NCI-H2227 (cell line): ENCODE measurements at regions not wholly inside any gene's neighbourhood (a gene's known extent, or its start where the extent isn't known, plus 50 kb on each side); places are given as distances from the start of the nearest gene placed in this dataset.
A peak's percentile ranks its signal among the peaks of the same experiment; 100 is the strongest.

Experiments
- DNase-seq: peaks from one replicate; lab custom pipeline; 2025; ENCODE audit not compliant: unreplicated experiment; lab: John Stamatoyannopoulos, UW

DNA sequence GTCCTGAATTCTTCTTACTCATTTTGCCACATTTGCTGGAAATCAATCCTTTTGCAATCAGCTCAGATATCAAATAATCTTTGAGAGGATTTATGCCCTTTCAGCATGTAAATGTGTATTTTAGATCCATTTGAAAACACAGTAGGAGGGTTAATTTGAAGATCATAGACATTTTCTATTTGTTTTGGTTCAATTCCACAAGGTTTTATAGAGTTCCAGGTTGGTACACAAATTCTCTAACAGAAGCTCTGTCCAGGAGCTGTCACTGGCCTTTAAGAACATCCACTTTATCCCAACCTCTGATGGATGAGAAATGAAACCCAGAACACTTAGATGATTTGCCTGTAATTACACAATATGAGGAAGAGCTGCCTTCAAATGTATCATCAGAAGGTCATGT is 157.3 kb upstream of the CHAC2 start:
- no peak for DNase-seq

DNA sequence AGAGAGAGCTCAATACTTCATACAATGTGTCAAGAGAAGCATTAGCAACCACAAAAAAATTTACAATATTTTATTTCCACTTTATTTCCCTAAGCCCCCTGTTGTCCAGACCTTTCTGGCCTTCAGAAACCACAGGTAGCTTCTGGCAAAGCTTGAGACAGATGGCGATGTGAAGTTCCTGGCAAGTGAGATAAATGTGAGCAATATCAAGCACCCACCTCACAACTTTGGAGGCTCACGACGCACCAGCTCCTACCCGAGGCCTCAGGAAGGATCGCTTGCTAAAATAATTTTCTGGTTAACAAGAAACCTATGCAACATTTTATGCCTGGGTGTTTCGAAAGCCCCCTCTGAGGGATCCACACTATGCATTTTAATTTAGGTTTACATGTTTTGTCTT is 158.1 kb upstream of the CHAC2 start:
- no peak for DNase-seq

DNA sequence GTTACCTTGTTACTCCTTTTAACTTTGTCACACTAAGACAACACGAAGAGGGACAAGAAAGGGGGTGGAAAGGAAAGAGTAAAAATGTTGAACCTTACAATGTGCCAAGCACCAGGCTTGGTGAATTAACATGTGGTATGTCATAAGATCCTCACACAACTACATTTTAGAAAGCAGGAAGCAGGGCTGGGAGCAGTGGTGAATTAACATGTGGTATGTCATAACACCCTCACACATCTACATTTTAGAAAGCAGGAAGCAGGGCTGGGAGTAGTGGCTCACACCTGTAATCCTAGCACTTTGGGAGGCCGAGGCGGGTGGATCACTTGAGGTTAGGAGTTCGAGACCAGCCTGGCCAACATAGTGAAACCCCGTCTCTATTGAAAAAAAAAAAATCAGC is 159.3 kb upstream of the CHAC2 start:
- DNase-seq, result no peak

DNA sequence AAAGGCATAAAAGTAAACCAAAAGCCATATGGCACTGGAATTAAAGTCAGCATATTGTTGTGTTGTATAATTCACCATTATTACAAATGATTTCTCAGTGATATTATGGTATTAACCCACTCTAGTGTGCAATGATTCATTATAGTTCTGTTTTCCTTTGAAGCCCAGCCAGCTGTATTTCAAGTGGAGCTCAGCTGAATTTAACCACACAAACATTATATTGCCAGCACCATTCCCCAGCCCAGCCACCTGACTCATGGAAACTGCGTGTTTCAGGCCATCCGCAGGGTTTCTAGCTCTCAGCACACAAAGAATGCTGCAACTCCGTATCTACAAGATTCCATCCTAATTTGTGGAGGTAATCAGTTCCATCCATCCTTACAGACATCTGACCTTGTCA is 166.8 kb upstream of the CHAC2 start:
- DNase-seq, result peak; percentile 60

DNA sequence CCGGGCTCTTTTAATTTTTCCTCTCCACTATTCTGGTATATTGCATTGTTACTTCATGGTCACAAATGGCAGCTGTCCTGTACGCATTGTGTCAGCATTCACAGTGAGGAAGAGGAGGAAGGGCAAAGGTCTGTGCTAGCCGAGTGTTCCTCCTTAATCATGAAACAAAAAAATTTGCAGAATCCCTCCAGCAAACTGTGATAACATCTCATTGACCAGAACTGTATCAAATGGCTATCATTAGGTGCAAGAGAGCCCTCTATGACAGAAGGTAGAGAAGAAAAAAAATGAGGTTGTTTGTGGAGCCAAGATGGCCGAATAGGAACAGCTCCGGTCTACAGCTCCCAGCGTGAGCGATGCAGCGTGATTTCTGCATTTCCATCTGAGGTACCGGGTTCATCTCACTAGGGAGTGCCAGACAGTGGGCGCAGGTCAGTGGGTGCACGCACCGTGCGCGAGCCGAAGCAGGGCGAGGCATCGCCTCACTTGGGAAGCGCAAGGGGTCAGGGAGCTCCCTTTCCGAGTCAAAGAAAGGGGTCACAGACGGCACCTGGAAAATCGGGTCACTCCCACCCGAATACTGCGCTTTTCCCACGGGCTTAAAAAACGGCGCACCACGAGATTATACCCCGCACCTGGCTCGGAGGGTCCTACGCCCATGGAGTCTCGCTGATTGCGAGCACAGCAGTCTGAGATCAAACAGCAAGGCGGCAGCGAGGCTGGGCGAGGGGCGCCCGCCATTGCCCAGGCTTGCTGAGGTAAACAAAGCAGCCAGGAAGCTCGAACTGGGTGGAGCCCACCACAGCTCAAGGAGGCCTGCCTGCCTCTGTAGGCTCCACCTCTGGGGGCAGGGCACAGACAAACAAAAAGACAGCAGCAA is 180.6 kb upstream of the CHAC2 start:
- peak; percentile 40 for DNase-seq

DNA sequence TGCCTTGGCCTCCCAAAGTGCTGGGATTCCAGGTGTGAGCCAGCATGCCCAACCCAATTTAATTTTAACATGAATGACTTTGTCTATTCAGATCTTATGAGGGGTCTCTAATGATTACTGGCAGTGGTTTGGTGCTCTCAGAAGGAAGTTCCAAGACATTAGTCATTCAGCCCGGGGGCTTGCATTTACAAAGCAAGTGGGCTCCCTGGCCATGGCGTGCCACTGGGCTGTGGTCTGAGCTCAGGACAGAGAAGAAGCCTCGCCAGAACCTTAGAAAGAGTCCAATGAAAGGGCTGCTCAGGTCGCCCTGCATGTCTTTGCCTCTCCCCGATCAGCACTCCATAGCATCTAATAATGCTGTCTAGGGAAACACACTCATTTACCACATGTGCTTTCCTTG is 182.6 kb upstream of the CHAC2 start:
- DNase-seq, result no peak

DNA sequence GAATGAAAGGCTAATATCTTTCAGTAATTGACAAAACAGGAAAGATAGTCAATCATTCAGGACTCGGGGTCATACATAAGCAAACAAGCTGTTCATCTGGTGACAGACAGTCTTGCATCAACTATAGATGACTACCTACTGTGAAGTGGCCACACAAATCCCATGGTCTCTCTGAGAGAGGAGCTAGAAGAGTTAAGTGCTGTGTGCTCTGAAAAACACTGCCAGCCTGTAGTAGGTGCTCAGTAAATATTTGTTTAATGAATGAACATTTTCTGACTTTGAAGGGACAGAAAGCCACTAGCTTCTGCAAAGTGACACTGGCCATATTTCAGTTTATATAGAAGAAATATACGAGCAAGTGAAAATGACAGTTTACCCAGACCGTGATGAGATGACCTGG is 184.0 kb upstream of the CHAC2 start:
- DNase-seq, result no peak

DNA sequence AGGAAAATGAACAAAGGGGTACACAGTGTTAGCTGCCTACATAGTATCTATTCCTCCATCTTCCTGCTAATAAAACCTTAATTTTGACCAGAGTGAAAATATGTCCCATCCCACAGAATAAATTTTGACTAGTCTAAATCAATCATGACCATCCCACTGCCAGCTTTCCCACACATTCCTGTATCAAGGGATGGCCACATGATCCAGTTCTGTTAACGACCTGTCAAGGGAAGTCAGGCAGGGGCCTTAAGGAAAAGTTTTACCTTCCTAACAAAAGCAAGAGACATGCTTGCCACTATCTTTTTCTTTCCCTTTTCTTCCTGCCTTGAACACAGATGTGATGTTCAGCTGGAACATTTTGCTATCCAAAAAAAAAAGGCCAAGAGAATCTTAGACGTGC is 185.0 kb upstream of the CHAC2 start:
- no peak for DNase-seq

DNA sequence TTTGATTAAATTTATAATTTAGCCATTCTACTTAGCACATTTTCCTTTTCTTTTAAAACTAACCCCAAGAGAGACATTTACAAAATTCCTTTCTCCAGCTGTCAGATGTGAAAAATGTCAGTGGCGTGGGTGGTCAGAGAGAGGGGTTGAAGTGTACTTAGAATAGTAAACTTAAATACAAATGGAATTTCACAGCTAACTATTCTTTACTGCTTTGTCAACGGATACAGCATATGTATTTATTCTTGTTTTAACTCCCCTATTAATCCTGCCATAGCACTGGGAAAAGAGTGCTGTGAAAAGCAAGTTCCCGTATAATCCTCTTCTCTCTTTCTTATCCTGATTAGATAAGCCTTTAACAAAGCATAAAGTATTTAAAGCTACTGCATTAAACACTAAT is 191.4 kb upstream of the CHAC2 start:
- no peak for DNase-seq

DNA sequence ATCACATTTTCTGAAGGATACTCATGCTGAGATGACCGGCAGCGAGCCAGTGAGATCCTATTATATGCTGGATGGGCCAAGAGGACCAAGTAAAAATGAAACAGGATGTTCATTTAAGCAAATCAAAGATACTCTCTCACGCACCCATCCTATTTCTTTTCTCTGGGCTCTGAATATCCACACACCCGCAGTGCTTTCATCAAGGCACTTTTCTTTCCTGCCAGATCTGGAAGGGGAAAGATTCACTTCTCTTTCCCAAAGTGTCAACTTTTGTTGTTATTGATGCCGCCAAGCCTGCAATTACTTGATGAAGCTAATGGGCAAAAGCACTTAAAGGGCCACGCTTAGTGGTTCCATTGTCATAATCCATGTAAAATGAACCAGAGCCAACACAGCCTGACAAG is 191.9 kb upstream of the CHAC2 start:
- DNase-seq, result peak; percentile 83

DNA sequence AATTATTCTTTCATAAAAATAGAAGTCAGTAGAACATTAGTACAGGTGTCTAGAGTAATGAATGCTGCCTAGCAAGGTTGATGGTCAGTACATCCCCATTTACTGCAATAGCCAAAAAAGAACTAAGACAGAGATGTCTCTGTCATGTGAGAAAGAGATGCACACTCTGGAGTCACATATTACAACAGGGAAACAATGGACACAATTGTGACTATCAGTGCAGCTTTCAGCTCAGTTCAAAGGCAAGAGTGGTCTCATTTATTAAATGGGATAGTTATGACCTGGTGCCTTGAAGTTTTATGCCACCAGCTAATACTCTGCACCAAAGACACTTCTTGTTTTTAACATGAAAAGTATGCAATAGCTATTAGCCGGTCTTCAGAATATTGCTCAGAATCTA is 194.9 kb upstream of the CHAC2 start:
- no peak for DNase-seq

DNA sequence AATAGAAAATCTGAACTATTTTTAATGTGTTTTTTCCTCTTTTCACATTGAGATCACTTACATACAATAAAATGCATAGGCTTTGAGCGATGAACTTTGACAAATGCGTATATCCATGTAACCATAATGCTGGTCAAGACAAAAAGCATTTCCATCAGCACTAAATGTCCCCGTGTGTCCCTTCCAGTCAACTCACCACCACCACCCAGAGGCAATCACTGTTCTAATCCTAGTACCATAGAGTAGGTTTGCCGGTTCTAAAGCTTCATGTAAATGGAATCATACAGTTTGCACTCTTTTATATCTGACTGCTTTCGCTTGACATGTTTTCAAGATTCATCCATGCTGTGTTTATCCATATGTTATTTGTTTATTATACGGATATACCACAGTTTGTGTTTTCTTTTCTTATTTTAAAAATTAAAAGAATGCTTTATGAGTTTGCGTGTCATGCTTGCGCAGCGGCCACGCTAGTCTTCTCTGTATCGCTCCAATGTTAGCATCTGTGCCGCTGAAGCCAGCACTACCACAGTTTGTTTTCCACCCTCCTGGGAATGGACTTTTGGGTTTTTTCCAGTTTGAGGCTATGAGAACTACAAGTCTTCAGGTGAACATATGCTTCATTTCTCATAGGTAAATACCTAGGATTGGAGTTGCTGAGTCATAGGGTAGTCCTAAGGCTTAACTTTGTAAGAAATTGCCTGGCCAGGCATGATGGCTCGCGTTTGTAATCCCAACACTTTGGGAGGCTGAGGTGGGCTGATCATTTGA is 197.5 kb upstream of the CHAC2 start:
- no peak for DNase-seq

DNA sequence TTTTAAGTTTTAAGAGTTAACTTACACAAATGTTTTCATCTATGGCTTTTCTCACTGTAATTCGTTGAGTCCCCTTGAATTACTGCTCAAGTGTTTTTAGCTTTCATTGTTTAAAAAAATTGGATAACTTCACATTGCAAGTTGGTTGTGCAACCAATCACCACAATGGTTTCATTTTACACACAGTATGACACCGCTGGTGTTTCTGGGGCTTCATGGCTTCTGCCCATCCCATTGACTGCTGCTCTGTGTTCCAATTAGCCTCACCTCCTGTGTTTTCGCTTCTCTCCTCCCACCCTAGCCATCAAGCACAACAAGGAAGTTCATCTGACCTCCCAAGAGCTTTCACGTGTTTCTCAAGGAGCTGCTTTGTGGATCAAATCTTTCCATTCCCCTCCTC is 199.1 kb upstream of the CHAC2 start:
- no peak for DNase-seq

DNA sequence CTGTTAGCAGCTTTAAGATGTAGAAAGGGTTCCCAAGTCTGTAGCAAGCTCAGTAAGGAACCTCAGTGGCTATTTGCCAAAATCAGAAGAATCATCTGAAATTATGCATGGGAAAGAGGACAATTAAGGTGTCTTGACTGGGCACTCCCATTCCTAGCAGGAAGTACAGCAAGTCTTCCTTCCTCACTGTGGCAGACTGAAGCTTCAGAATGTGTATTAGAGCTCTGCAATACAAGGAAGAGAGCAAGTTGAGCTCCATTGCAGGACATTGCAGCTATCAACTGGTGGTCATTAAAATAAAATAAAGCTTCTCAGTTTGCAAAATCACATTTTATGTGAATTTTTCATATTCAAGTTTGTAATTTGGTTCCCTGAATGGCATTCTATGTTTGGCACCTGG is 200.5 kb upstream of the CHAC2 start:
- no peak for DNase-seq

DNA sequence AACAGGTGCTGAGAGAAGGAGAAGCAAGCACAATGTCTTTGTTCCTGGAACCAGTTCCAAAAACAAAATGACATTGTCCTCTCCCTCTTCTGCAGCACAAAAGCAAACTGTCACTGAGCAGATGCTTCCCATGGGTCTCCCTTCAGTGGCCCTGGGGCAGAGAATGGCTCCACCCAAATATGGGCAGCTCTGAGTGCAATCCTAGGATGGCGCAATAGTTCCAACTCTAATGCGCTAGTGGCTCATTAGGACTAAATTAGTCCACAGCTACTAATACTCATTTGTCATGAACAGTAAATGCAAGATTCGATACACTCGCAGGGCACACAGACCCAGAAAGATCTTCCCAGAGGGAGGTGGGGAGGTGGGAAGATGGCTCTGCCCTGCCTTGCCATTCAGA is 205.2 kb upstream of the CHAC2 start:
- DNase-seq, result no peak

DNA sequence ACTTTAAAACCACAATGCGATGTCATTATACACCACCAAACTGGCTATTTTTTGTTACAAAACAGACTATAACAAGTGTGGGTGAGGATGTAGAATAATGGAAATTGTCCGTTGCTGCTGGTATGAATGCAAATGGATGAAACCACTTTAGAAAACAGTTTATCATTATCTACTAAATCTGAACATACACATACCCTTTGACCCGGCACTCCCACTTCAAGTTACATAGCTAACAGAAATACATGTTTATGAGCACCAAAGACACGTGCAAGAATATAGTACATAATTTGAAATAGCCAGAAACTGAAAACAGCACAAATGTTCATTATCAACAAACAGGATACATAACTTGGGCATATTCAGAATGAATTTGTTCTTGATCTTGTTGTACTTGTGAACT is 206.4 kb upstream of the CHAC2 start:
- no peak for DNase-seq

DNA sequence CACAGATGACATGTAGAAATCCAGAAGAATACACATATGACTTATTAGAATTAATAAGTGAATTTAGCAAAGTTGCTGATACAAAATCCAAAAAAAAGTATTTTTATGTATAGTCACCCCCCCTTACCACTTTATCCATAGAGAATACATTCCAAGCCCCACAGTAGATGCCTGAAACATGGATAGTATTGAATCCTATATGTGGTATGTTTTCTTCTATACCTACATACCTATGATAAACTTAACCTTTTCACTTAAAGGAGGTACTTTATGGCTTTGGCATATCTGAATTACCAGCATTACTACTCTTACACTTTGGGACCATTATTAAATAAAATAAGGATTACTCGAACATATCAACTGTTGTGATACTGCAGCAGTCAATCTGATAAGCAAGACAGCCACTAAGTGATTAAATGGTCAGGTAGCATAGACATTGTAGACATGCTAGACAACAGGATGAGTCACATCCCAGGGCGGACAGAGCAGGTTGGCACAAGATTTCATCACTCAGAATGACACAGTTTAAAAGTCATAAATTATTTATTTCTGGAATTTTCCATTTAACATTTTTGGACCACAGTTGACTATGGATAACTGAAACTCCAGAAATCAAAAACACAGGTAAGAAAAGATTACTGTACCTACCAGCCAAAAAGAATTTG is 208.2 kb upstream of the CHAC2 start:
- no peak for DNase-seq

DNA sequence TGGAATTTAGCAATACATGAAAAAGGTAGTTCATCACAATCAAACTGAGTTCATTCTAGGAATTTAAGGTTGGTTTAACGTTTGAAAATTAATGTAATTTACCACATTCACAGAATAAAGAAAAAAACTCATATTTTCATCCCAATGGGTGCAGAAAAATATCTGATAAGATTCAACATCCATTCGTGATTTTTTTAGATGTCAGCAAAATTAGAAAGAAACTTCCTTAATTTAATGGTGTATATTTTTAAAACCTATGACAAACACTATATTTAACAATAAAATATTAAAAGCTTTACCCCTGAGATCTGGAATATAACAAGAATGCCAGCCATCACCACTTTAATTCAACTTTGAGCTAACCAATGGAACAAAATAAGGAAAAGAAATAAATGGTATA is 208.7 kb upstream of the CHAC2 start:
- DNase-seq, result no peak

DNA sequence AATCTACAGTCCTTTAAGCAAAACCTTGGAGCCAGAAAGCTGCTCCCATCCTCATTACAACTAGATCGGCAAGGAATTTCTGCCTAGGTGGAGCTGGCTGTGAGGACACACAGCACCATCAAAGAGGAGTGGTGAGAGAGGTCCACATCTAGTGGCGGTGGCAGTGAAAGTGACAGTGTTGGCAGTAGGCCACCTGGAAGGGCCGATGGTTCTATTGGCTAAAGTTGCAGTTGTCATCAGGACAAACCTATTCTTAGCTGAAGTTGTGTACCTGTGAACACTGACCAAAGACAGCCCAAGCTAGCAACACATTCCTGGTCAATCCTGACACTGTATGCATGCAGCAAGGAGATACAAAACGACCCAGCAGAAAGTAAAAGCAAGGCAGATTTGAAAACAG is 218.1 kb upstream of the CHAC2 start:
- no peak for DNase-seq

DNA sequence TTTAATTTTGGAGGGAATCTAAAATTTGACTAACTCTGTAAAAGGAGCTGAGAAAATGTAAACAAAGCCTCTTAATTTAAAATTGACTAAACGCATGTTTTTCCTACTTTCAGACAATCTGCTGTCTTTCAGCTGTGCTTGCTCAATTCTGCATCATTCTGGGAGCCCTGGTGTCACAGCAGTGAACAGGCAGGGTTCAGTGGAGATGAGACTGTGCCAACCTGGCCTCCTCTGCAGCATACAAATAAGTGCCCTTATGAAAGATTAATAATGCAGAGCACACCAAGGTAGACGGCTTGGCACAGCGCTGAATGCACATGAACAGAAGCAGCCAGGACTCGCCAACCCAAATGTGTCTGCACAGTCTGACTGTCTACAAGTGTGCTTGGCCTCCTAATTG is 222.0 kb upstream of the CHAC2 start:
- no peak for DNase-seq

DNA sequence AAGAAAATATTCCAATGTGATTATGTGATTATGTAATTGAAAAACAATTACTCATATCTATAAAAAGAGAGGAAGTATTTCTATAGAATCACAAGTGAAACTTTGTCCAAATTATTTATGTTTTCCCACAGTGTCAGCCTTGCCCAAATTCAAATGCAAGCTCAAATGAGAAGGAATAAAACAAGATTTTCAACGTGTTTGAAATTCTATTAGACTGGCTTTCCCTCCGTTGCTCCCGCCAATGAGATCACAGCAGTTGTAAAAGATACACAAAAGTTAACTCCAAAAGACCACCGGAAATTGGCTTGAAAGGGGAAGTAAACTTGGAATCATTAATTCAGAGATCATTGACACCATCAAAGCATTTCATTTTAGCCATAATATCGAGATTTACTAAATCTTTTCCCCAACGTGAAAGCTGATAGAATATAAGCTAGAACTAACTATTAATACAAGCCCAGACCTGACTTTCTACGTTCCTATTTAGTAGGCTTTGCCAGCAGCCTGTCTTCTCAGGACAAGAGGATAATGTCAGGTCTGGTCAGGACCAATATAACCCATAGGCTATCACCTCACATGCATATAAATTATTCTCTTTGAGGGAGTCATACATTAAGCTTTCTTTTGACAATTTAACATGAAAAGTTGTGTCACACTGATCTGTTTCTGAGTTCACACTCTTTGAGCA is 222.6 kb upstream of the CHAC2 start:
- DNase-seq, result no peak
